HG03342 (cell line): ENCODE measurements at regions not wholly inside any gene's neighbourhood (a gene's known extent, or its start where the extent isn't known, plus 50 kb on each side); places are given as distances from the start of the nearest gene placed in this dataset.

Experiments used
- ATAC-seq: cut with Tn5 transposase; IDR thresholded peaks from one replicate; pipeline ENCODE4 v1.9.1; 2021; ENCODE audit warnings: mild to moderate bottlenecking, moderate library complexity; ENCODE audit not compliant: unreplicated experiment

DNA sequence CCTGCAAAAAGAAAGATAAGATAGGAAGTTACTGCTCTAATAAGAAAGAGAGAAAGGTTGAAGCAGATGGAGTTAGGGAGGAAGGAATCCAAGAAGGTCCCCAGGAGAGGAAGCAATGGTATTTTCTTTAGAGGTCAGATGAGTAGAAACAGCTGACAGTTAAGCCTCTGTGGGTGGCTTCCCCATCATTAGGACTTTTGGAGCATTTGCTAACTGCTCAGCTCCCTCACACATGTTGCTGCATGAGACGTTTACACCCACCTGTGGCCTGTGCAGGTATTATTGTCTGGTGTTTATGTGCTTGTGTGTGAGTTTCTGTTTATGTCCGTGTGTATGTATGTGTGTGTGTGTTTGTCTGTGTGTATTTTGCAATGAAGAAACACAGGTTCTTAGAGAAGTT is 346.8 kb downstream of the RAB28 start:
- ATAC-seq = no peak

GRCh38 chr4:13133700-13134099 is 350.4 kb downstream of the RAB28 start:
- no peak for ATAC-seq

DNA sequence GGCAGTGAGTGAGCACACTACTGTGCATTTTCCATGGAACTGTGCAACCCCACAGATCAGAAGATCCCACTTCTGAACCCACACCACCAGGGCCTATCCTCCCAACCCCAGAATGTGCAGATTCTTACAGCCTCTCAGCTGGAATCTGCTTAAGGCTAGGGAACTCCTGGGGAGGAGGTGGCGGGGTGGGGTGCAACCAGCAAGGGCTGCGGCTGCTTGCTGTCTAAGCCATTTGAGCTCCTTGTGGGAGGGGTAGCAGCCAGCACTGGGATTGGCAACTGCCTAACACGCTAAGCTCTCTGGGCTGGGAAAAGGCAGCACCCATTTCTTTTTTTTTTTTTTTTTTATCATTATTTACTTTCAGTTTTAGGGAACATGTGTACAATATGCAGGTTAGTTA is 353.3 kb downstream of the RAB28 start:
- ATAC-seq = no peak

GRCh38 chr4:13129095-13129494 is 355.0 kb downstream of the RAB28 start:
- ATAC-seq = no peak

- no peak for ATAC-seq
These were observed 356.9 kb downstream of the RAB28 start for GRCh38 chr4:13126976-13127910.

GRCh38 chr4:13118633-13119032 is 365.5 kb downstream of the RAB28 start:
- ATAC-seq = no peak

DNA sequence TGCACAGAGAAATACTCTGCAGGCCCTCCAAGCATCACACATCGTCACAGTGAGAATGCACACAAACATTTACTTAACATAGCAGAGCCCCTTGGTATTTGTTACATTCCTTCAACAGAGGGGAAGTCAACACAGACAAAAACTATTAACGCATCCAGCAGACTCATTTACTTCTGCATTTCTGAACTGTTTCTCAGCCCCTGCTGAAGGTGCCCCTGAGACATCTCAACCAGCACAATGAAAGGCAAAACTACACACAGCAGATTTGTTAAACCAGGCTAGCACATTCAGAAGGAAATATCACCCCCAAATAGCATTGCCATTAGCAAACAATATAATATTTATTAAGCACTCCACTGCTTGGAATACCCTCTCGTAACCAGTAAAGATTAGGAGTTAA is 367.0 kb downstream of the RAB28 start:
- ATAC-seq = no peak

DNA sequence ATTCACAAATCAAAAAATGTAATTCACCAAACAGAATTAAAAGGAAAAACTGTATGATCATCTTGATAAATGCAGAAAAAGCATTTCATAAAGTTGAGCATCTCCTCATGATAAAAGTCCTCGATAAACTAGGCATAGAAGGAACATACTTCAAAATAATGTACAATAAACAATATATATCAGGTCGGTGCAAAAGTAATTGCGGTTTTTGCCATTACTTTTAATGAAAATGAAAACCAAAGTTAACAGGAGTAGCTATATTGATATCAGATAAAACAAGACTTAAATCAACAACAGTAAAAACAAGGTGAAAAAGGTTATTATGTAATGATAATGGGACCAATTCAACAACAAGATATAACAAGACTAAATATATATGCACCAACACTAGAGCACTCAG is 372.1 kb downstream of the RAB28 start:
- no peak for ATAC-seq

DNA sequence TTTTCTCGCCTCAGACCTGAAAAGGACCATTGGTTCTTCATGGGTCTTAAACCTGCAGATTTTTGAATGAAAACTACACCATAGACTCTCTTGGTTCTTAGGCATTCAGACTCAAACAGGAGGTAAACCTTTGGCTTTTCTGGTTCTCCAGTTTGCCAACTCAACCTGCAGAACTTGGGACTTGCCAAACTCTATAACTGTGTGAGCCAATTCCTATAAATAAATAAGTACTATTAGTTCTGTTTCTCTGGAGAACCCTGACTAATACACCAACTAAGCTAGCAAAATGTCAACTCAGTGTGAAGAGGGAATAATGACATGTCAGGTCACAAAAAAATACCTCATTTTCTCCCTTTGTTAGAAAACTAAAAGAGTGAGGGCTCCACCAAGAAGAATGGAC is 374.6 kb downstream of the RAB28 start:
- no peak for ATAC-seq

- no peak for ATAC-seq
These were observed 376.0 kb downstream of the RAB28 start for GRCh38 chr4:13108096-13108495.

DNA sequence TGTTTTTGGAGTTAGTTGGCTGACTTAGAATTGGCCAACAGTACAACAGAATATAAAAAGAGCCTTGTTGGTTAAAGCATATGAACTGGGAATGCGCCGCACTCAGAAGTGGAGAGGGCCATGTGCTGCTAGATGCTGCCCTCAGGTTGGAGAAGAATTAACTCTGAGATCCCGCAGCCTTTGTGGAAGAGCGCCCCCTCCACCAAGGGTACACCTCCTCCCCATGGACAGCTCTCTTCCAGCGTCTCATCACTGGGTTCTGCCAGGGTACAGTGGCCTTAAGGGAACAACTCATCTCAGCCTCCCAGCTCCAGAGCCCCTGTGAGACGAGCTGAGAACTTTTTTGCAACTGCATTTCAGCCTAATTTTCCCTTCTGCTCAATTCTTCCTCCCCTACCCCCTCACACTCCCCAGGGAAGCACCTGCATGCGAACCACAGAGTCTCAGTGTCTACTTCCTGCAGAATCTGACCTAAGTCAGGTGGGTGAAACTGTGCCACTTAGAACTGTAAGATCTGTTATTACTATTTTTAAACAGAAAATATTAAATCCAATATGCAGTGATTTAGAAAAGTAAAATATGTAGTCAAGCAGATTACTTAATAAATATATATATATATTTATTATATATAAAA is 380.6 kb downstream of the RAB28 start:
- no peak for ATAC-seq

- ATAC-seq = no peak
These were observed 381.9 kb downstream of the RAB28 start for GRCh38 chr4:13102092-13102742.

GRCh38 chr4:13097971-13098370 is 386.2 kb downstream of the RAB28 start:
- ATAC-seq = no peak

GRCh38 chr4:13095722-13096121 is 388.4 kb downstream of the RAB28 start:
- no peak for ATAC-seq

DNA sequence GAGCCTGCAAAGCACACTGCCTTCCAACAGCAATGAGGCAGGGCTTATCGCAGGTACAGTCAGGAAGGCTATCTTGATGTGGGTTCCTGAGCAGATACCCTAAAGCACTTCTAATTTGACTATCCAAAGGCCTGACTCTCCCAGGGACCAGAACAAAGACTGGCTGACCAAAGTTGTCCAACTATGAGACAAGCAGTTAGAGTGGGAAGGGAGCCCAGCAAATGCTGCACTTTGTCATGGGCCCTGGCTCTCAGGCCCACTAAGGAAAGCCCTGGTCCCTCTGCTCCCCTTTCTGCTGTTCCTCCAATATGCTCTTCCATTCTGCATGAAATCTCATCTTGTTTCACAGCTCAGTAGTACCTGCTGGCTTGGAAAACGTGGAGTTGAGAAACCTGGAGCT is 391.0 kb downstream of the RAB28 start:
- no peak for ATAC-seq

GRCh38 chr4:13092702-13093101 is 391.4 kb downstream of the RAB28 start:
- no peak for ATAC-seq

GRCh38 chr4:13089659-13089998 is 394.5 kb downstream of the RAB28 start:
- no peak for ATAC-seq

- no peak for ATAC-seq
These were observed 395.1 kb downstream of the RAB28 start for GRCh38 chr4:13088726-13089658.

GRCh38 chr4:13087041-13087440 is 397.1 kb downstream of the RAB28 start:
- ATAC-seq = no peak

GRCh38 chr4:13084210-13084609 is 399.9 kb downstream of the RAB28 start:
- no peak for ATAC-seq

DNA sequence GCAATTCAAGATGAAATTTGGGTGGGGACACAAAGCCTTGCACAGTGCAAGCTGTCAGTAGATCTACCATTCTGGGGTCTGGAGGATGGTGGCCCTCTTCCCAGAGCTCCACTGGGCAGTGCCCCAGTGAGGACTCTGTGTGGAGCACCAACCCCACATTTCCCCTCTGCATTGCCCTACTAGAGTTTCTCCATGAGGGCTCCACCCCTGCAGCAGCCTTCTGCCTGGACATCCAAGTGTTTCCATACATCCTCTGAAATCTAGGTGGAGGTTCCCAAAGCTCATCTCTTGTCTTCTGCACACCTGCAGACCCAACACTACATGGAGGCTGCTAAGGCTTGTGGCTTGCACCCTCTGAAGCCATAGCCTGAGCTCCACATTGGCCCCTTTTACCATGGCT is 402.3 kb downstream of the RAB28 start:
- ATAC-seq = no peak
